CD4-positive, alpha-beta T cell (primary cell): ENCODE measurements at regions not wholly inside any gene's neighbourhood (a gene's known extent, or its start where the extent isn't known, plus 50 kb on each side); places are given as distances from the start of the nearest gene placed in this dataset.

Experiments used
- ATAC-seq: fragments of 200-7000 bp; cut with Tn5 transposase; one replicate; pipeline ENCODE4 v1.10.0; 2022; ENCODE audit warnings: mild to moderate bottlenecking; ENCODE audit not compliant: poor library complexity
- CTCF ChIA-PET: fragments of 350-600 bp; sonication (Branson Sonifier 250); formaldehyde crosslinking; loops from one replicate; lab custom pipeline; 2021; ENCODE audit warnings: antibody characterized with exemption, inconsistent platforms; lab: Charles Lee
- POLR2A ChIA-PET: fragments of 350-600 bp; sonication (Branson Sonifier 250); formaldehyde crosslinking; loops from one replicate; lab custom pipeline; 2021; ENCODE audit warnings: antibody characterized with exemption, inconsistent platforms; lab: Charles Lee
- DNase-seq, 14 experiments: peaks; one replicate each; pipeline ENCODE4 v3.0.0-alpha.2; 2013 to 2020; ENCODE audit warnings: mixed read lengths in 2 of 14
- H3K27ac ChIP-seq, 2 donors: one replicate each; pipeline versions ENCODE4 v1.5.1 to v1.7.0; 2013; ENCODE audit warnings: low read length in 2 of 2, low read depth in 1 of 2, mild to moderate bottlenecking in 1 of 2
- H3K27me3 ChIP-seq, 2 experiments: 1 replicate in 1 of 2; 2 replicates in 1 of 2; pipeline versions ENCODE4 v1.6.1 to v1.7.0; 2013; ENCODE audit warnings: low read length in 2 of 2, control low read depth in 1 of 2, mild to moderate bottlenecking in 1 of 2, moderate library complexity in 1 of 2; ENCODE audit not compliant: insufficient read depth in 2 of 2, control insufficient read depth in 1 of 2
- H3K36me3 ChIP-seq: one replicate; pipeline ENCODE4 v1.6.1; 2013; ENCODE audit warnings: low read length, control low read depth; ENCODE audit not compliant: insufficient read depth
- H3K4me1 ChIP-seq: one replicate; pipeline ENCODE4 v1.6.1; 2013; ENCODE audit warnings: low read length, control low read depth; ENCODE audit not compliant: insufficient read depth
- H3K4me3 ChIP-seq: one replicate; pipeline ENCODE4 v1.5.1; 2013; ENCODE audit warnings: mild to moderate bottlenecking, low read length, moderate library complexity
- H3K9me3 ChIP-seq, 2 experiments: 1 replicate in 1 of 2; 2 replicates in 1 of 2; pipeline versions ENCODE4 v1.6.1 to v1.7.0; 2013; ENCODE audit warnings: low read length in 2 of 2, mild to moderate bottlenecking in 2 of 2, control low read depth in 1 of 2, moderate library complexity in 1 of 2; ENCODE audit not compliant: control insufficient read depth in 1 of 2, insufficient read depth in 1 of 2
- H3K27ac Mint-ChIP-seq: one replicate; pipeline ENCODE4 v1.8.0; 2020; ENCODE audit warnings: mixed read lengths
- H3K27me3 Mint-ChIP-seq: one replicate; pipeline ENCODE4 v1.8.0; 2021; ENCODE audit warnings: mixed read lengths
- H3K36me3 Mint-ChIP-seq: one replicate; pipeline ENCODE4 v1.8.0; 2021; ENCODE audit warnings: low read depth, mixed read lengths
- H3K4me1 Mint-ChIP-seq: one replicate; pipeline ENCODE4 v1.8.0; 2021; ENCODE audit warnings: low read depth, mixed read lengths
- H3K4me3 Mint-ChIP-seq: one replicate; pipeline ENCODE4 v1.8.0; 2020; ENCODE audit warnings: mild to moderate bottlenecking, mixed read lengths
- H3K9me3 Mint-ChIP-seq: one replicate; pipeline ENCODE4 v1.8.0; 2020; ENCODE audit warnings: mixed read lengths
- CTCF ChIP-seq: fragments of 200-600 bp; IDR thresholded peaks from one replicate; pipeline ENCODE4 v1.8.0; 2022; ENCODE audit warnings: antibody characterized with exemption, mild to moderate bottlenecking
- intact Hi-C, 2 experiments: fragments of 100-400 bp; cut with DNase I in 1 of 2; cut with micrococcal nuclease in 1 of 2; formaldehyde crosslinking; loops; one replicate each; pipeline versions ENCODE4 v1.15.1 to v1.9.0; 2023 to 2025; cut with DNase I, micrococcal nuclease

- ChIA-PET POLR2A (no interaction called here), CTCF (no interaction called here)
- no peaks in the 10 kb centered on the region for H3K36me3 ChIP-seq
- H3K4me3 ChIP-seq = no peak overlapping the region
- no peak for TF ChIP-seq CTCF
- Mint-ChIP-seq H3K27ac (no peak overlapping the region), H3K36me3 (no peaks in the 10 kb centered on the region), H3K9me3 (peaks cover 6% of the 10 kb centered on the region), H3K4me3 (no peak overlapping the region), H3K4me1 (no peaks in the 10 kb centered on the region), H3K27me3 (no peaks in the 10 kb centered on the region)
- DNase-seq = no peak
- H3K27me3 ChIP-seq = no peaks in the 10 kb centered on the region
- ATAC-seq = no peak
- no peak overlapping the region for H3K27ac ChIP-seq
- no peaks in the 10 kb centered on the region for H3K9me3 ChIP-seq
- H3K4me1 ChIP-seq = no peaks in the 10 kb centered on the region
- intact Hi-C loops = no loop called here
These were observed 125.0 kb upstream of the FBN2 start for GRCh38 chr5:128662997-128663396.

- CTCF ChIA-PET = no interaction called here
- no peaks in the 10 kb centered on the region for H3K27me3 Mint-ChIP-seq
These were observed 127.8 kb upstream of the FBN2 start for GRCh38 chr5:128665747-128666355.

GRCh38 chr5:128667152-128667551 is 129.1 kb upstream of the FBN2 start:
- TF ChIP-seq CTCF = no peak
- H3K27me3 Mint-ChIP-seq = no peaks in the 10 kb centered on the region
- no peak overlapping the region for H3K4me3 Mint-ChIP-seq
- ChIA-PET CTCF (no interaction called here), POLR2A (no interaction called here)
- no peak for ATAC-seq
- H3K27ac Mint-ChIP-seq = no peak overlapping the region
- Histone ChIP-seq H3K27me3 (no peaks in the 10 kb centered on the region), H3K9me3 (no peaks in the 10 kb centered on the region), H3K36me3 (no peaks in the 10 kb centered on the region), H3K4me1 (no peaks in the 10 kb centered on the region), H3K27ac (no peak overlapping the region), H3K4me3 (no peak overlapping the region)
- peaks cover 6% of the 10 kb centered on the region for H3K9me3 Mint-ChIP-seq
- no peak for DNase-seq
- H3K36me3 Mint-ChIP-seq = no peaks in the 10 kb centered on the region
- intact Hi-C loops = no loop called here
- no peaks in the 10 kb centered on the region for H3K4me1 Mint-ChIP-seq

More at GRCh38 chr5:128665747-128666355, 127.8 kb upstream of the FBN2 start:
- TF ChIP-seq CTCF = no peak
- no peaks in the 10 kb centered on the region for H3K36me3 ChIP-seq
- intact Hi-C loops = no loop called here
- no peak overlapping the region for H3K4me3 ChIP-seq
- Mint-ChIP-seq H3K9me3 (peaks cover 6% of the 10 kb centered on the region), H3K4me3 (no peak overlapping the region), H3K36me3 (no peaks in the 10 kb centered on the region), H3K27ac (no peak overlapping the region), H3K4me1 (no peaks in the 10 kb centered on the region)
- DNase-seq = no peak
- no peaks in the 10 kb centered on the region for H3K9me3 ChIP-seq
- ATAC-seq = no peak
- H3K27ac ChIP-seq = no peak overlapping the region
- H3K27me3 ChIP-seq = no peaks in the 10 kb centered on the region
- H3K4me1 ChIP-seq = no peaks in the 10 kb centered on the region
- POLR2A ChIA-PET = no interaction called here
